ENCODE measurements at regions not wholly inside any gene's neighbourhood (a gene's known extent, or its start where the extent isn't known, plus 50 kb on each side); places are given as distances from the start of the nearest gene placed in this dataset.
"Not testable (repeated sequence)": the region's sequence is repeated elsewhere in the genome, so short reads cannot be mapped to it uniquely, and the experiment has no call there.

DNA sequence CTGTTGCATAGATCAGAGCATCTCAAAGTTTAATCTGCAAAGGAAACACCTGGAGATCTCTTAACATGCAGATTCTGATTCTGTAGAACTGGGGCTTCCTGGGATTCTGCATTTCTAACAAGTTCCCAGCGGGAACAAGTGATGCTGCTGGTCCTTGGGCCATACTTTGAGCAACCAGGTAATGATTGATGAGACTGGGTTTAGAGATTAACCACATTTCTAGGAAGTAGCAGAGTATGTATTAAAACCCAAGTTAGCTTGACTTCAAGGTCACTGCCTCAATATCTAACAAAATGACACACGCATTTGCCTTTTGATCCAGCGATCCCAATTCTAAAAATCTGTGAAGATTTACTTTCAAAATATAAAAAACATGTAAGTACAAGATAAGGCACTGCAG, 83.0 kb upstream of the DTNBP1 start:
- TF ChIP-seq EZH2phosphoT487 (IDR thresholded peaks at IDR 0.05; ENCODE audit: borderline replicate concordance, low read length) (no peak), CTCF (conservative IDR thresholded peaks at IDR 0.05; ENCODE audit: low read depth, low read length) (no peak), EZH2 (IDR thresholded peaks at IDR 0.05; ENCODE audit: low read length, unreplicated experiment) (no peak)
- H3K36me3 ChIP-seq (ENCODE audit: low read depth, low read length): no peaks in the 10 kb centered on the region
- DNase-seq (no peak), ATAC-seq (no peak)
- H3K27me3 ChIP-seq (ENCODE audit: low read length): no peaks in the 10 kb centered on the region
- ChIA-PET CTCF (no interaction called here), POLR2A (ENCODE audit: unreplicated experiment) (no interaction called here)
- no peak overlapping the region for H3K4me3 ChIP-seq (ENCODE audit: low read length)
- no peaks in the 10 kb centered on the region for H3K9me2 ChIP-seq (replicated peaks; ENCODE audit: low read length)
- H3F3A ChIP-seq (ENCODE audit: low read length, unreplicated experiment): no peaks in the 10 kb centered on the region
- no peak overlapping the region for H2AFZ ChIP-seq (ENCODE audit: low read length)
- no peaks in the 10 kb centered on the region for H3K79me2 ChIP-seq (ENCODE audit: low read length)
- H3K27ac ChIP-seq (ENCODE audit: low read length): no peak overlapping the region
- no peaks in the 10 kb centered on the region for H3K4me1 ChIP-seq (ENCODE audit: insufficient read depth, low read length)
- H3K9me3 ChIP-seq (ENCODE audit: low read length): no peaks in the 10 kb centered on the region
- H4K20me1 ChIP-seq (ENCODE audit: low read length): no peaks in the 10 kb centered on the region
- no peak overlapping the region for H3K9ac ChIP-seq (ENCODE audit: low read length)
- no peak overlapping the region for H3K4me2 ChIP-seq (ENCODE audit: low read length)
- intact Hi-C loops (cut with micrococcal nuclease): no loop called here
- no TSS peak for BruUV-seq (replicated peaks)

GRCh38 chr6:15744818-15745402, 82.1 kb upstream of the DTNBP1 start:
- ChIA-PET CTCF (no interaction called here), POLR2A (ENCODE audit: unreplicated experiment) (no interaction called here)
- Histone ChIP-seq H3K36me3 (ENCODE audit: low read depth, low read length) (no peaks in the 10 kb centered on the region), H3K79me2 (ENCODE audit: low read length) (no peaks in the 10 kb centered on the region), H3F3A (ENCODE audit: low read length, unreplicated experiment) (no peaks in the 10 kb centered on the region), H4K20me1 (ENCODE audit: low read length) (no peaks in the 10 kb centered on the region), H3K4me2 (ENCODE audit: low read length) (no peak overlapping the region), H3K27me3 (ENCODE audit: low read length) (no peaks in the 10 kb centered on the region), H3K4me3 (ENCODE audit: low read length) (no peak overlapping the region), H3K9me3 (ENCODE audit: low read length) (no peaks in the 10 kb centered on the region), H3K9me2 (replicated peaks; ENCODE audit: low read length) (no peaks in the 10 kb centered on the region), H2AFZ (ENCODE audit: low read length) (no peak overlapping the region), H3K4me1 (ENCODE audit: insufficient read depth, low read length) (no peaks in the 10 kb centered on the region), H3K27ac (ENCODE audit: low read length) (no peak overlapping the region), H3K9ac (ENCODE audit: low read length) (no peak overlapping the region)
- TF ChIP-seq EZH2 (IDR thresholded peaks at IDR 0.05; ENCODE audit: low read length, unreplicated experiment) (no peak), EZH2phosphoT487 (IDR thresholded peaks at IDR 0.05; ENCODE audit: borderline replicate concordance, low read length) (no peak), CTCF (conservative IDR thresholded peaks at IDR 0.05; ENCODE audit: low read depth, low read length) (no peak)
- no TSS peak for BruUV-seq (replicated peaks)
- ATAC-seq (no peak), DNase-seq (no peak)
- intact Hi-C loops (cut with micrococcal nuclease): no loop called here

GRCh38 chr6:15742013-15742412, 79.2 kb upstream of the DTNBP1 start:
- H3K9ac ChIP-seq (ENCODE audit: low read length); intact Hi-C loops (cut with micrococcal nuclease); H3K9me3 ChIP-seq (ENCODE audit: low read length); H3F3A ChIP-seq (ENCODE audit: low read length, unreplicated experiment); H3K4me1 ChIP-seq (ENCODE audit: insufficient read depth, low read length); H3K27ac ChIP-seq (ENCODE audit: low read length); H3K4me3 ChIP-seq (ENCODE audit: low read length); H3K4me2 ChIP-seq (ENCODE audit: low read length); POLR2A ChIA-PET (ENCODE audit: unreplicated experiment); H3K36me3 ChIP-seq (ENCODE audit: low read depth, low read length); H3K9me2 ChIP-seq (replicated peaks; ENCODE audit: low read length); H3K79me2 ChIP-seq (ENCODE audit: low read length); BruUV-seq (replicated peaks); H2AFZ ChIP-seq (ENCODE audit: low read length); ATAC-seq; DNase-seq; CTCF ChIA-PET; H3K27me3 ChIP-seq (ENCODE audit: low read length); H4K20me1 ChIP-seq (ENCODE audit: low read length): not testable (repeated sequence)
